HepG2 (cell line): ENCODE measurements at regions not wholly inside any gene's neighbourhood (a gene's known extent, or its start where the extent isn't known, plus 50 kb on each side); places are given as distances from the start of the nearest gene placed in this dataset.

Experiments used
- ATF3 ChIP-seq: sonication (generic); formaldehyde crosslinking; IDR thresholded peaks from 2 replicates; pipeline ENCODE4 v1.4.0; 2020; ENCODE audit warnings: missing genetic modification reagents
- EP300 ChIP-seq, 3 experiments: sonication (generic) in 1 of 3; formaldehyde crosslinking in 1 of 3; IDR thresholded peaks; 2 replicates each; pipeline versions ENCODE4 v1.5.1 to v1.6.1; 2011 to 2020; ENCODE audit warnings: low read depth in 2 of 3, low read length in 2 of 3, borderline replicate concordance in 1 of 3, improper control_type of control experiment in 1 of 3, mild to moderate bottlenecking in 1 of 3, missing genetic modification reagents in 1 of 3, moderate library complexity in 1 of 3
- JUN ChIP-seq: sonication (generic); formaldehyde crosslinking; IDR thresholded peaks from 2 replicates; pipeline ENCODE4 v1.4.0; 2020; ENCODE audit warnings: mild to moderate bottlenecking, missing genetic modification reagents
- MAFK ChIP-seq, 2 experiments: IDR thresholded peaks in 1 of 2; conservative IDR thresholded peaks in 1 of 2; 2 replicates each; pipeline ENCODE4 v1.6.1; 2011; ENCODE audit warnings: improper control_type of control experiment in 2 of 2, low read length in 2 of 2
- NR2C2 ChIP-seq: sonication (generic); formaldehyde crosslinking; IDR thresholded peaks from 2 replicates; pipeline ENCODE4 v1.4.0; 2020; ENCODE audit warnings: missing genetic modification reagents, mild to moderate bottlenecking, moderate library complexity, borderline replicate concordance
- PCBP2 ChIP-seq: fragments of 200-400 bp; formaldehyde crosslinking; optimal IDR thresholded peaks from 2 replicates; pipeline ENCODE3; 2018; ENCODE audit warnings: low read length, low read depth; ENCODE audit not compliant: poor library complexity, severe bottlenecking
- REST ChIP-seq, 2 experiments: IDR thresholded peaks; 2 replicates each; pipeline ENCODE4 v1.6.1; 2011 to 2012; ENCODE audit warnings: low read length in 2 of 2, borderline replicate concordance in 1 of 2, low read depth in 1 of 2, mild to moderate bottlenecking in 1 of 2, moderate library complexity in 1 of 2
- TBL1XR1 ChIP-seq: fragments of 150-350 bp; IDR thresholded peaks from 2 replicates; pipeline ENCODE4 v1.6.1; 2014; ENCODE audit warnings: borderline replicate concordance, low read length; ENCODE audit not compliant: partially characterized antibody
- ZBTB43 ChIP-seq: sonication (generic); formaldehyde crosslinking; conservative IDR thresholded peaks from 2 replicates; pipeline ENCODE4 v1.4.0; 2020; ENCODE audit warnings: missing genetic modification reagents
- ZKSCAN1 ChIP-seq: fragments of 150-350 bp; IDR thresholded peaks from 2 replicates; pipeline ENCODE4 v1.6.1; 2014; ENCODE audit warnings: low read length
- ZNF17 ChIP-seq: sonication (generic); formaldehyde crosslinking; IDR thresholded peaks from 2 replicates; pipeline ENCODE4 v1.5.0; 2020; ENCODE audit warnings: mild to moderate bottlenecking, missing genetic modification reagents
- ZNF350 ChIP-seq: sonication (generic); formaldehyde crosslinking; IDR thresholded peaks from 2 replicates; pipeline ENCODE4 v1.4.0; 2020; ENCODE audit warnings: mild to moderate bottlenecking, low read depth, missing genetic modification reagents, borderline replicate concordance

GRCh38 chr6:134534708-134535149 is 216.8 kb upstream of the SGK1 start:
- no peak for TF ChIP-seq REST (IDR thresholded peaks at IDR 0.05; ENCODE audit: borderline replicate concordance in 1 of 2, low read depth in 1 of 2, low read length in 2 of 2)
- no peak for TF ChIP-seq ZBTB43
- TF ChIP-seq EP300 (IDR thresholded peaks at IDR 0.05; ENCODE audit: low read depth in 2 of 2, low read length in 2 of 2), result no peak
- no peak for TF ChIP-seq EP300 (CRISPR knock-in tag; IDR thresholded peaks at IDR 0.05; ENCODE audit: borderline replicate concordance)
- TF ChIP-seq PCBP2, result no peak
- TF ChIP-seq TBL1XR1, result no peak
- TF ChIP-seq NR2C2 (CRISPR knock-in tag), result no peak
- no peak for TF ChIP-seq JUN (CRISPR knock-in tag)
- TF ChIP-seq MAFK (conservative IDR thresholded peaks at IDR 0.05 in 1 of 2, IDR thresholded peaks at IDR 0.05 in 1 of 2; ENCODE audit: low read length in 2 of 2), result no peak
- TF ChIP-seq ZNF350 (CRISPR knock-in tag), result no peak
- no peak for TF ChIP-seq ZKSCAN1
- TF ChIP-seq ATF3, result no peak
- no peak for TF ChIP-seq ZNF17 (CRISPR knock-in tag)
